ENCODE measurements at regions not wholly inside any gene's neighbourhood (a gene's known extent, or its start where the extent isn't known, plus 50 kb on each side); places are given as distances from the start of the nearest gene placed in this dataset.

DNA sequence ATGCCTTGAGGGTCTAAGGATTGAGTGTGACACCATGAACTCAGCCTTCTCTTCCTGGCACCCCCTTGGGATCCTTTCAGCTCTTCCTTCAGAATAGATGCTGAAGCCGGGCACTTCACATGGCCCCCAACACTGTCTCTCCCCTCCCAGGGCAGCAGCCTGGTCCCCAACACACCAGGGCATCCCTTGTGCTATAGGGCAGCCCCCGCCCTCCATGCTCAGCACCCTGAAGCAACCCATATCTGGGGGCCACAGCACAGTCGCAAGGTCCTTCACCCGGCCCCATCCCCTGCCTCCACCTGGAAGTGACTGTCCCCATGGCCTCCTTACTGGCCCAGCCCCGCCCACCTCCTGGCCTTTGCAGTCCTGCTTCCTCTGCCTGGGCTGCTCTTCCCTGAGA is 143.1 kb downstream of the C16orf95 start:
- ATAC-seq (no peak), DNase-seq (no peak)
- Histone ChIP-seq H3K27ac (no peak overlapping the region), H3K36me3 (ENCODE audit: insufficient read depth in 1 of 2, low read depth in 1 of 2) (no peaks in the 10 kb centered on the region), H3K9me3 (no peaks in the 10 kb centered on the region), H3K4me1 (no peaks in the 10 kb centered on the region), H3K27me3 (ENCODE audit: insufficient read depth in 3 of 3, low read length in 2 of 3) (peaks cover 0 to 11% (median 2%) of the 10 kb centered on the region in 3 donors), H3K4me3 (no peak overlapping the region)
- intact Hi-C loops (cut with DNase I) = no loop called here
- 70 to 84% (median 78%) methylated on average over 5 of the region's 5 CpGs for WGBS, 3 donors
- TF ChIP-seq, protein P1, sequence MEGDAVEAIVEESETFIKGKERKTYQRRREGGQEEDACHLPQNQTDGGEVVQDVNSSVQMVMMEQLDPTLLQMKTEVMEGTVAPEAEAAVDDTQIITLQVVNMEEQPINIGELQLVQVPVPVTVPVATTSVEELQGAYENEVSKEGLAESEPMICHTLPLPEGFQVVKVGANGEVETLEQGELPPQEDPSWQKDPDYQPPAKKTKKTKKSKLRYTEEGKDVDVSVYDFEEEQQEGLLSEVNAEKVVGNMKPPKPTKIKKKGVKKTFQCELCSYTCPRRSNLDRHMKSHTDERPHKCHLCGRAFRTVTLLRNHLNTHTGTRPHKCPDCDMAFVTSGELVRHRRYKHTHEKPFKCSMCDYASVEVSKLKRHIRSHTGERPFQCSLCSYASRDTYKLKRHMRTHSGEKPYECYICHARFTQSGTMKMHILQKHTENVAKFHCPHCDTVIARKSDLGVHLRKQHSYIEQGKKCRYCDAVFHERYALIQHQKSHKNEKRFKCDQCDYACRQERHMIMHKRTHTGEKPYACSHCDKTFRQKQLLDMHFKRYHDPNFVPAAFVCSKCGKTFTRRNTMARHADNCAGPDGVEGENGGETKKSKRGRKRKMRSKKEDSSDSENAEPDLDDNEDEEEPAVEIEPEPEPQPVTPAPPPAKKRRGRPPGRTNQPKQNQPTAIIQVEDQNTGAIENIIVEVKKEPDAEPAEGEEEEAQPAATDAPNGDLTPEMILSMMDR (IDR thresholded peaks at IDR 0.05) = no peak

- peaks cover 0 to 11% (median 6%) of the 10 kb centered on the region in 3 donors for H3K27me3 ChIP-seq (ENCODE audit: insufficient read depth in 3 of 3, low read length in 2 of 3)
- 79 to 87% (median 81%) methylated on average over 6 to 7 of the region's 7 CpGs for WGBS, 3 donors
Measured at GRCh38 chr16:87176735-87177134, 140.5 kb downstream of the C16orf95 start.

GRCh38 chr16:87177673-87178072 is 139.5 kb downstream of the C16orf95 start:
- intact Hi-C loops (cut with DNase I) = no loop called here
- TF ChIP-seq, protein P1 (IDR thresholded peaks at IDR 0.05) = no peak
- no peak for ATAC-seq
- no peak overlapping the region for H3K27ac ChIP-seq
- H3K9me3 ChIP-seq = no peaks in the 10 kb centered on the region
- H3K4me3 ChIP-seq = no peak overlapping the region
- DNase-seq = peak in 1 of 2 donors; percentile 41
- H3K36me3 ChIP-seq (ENCODE audit: insufficient read depth in 1 of 2, low read depth in 1 of 2) = no peaks in the 10 kb centered on the region
- no peaks in the 10 kb centered on the region for H3K4me1 ChIP-seq
- 24 to 31% (median 30%) methylated on average over 15 of the region's 15 CpGs for WGBS, 3 donors
- H3K27me3 ChIP-seq (ENCODE audit: insufficient read depth in 3 of 3, low read length in 2 of 3) = peaks cover 0 to 11% (median 6%) of the 10 kb centered on the region in 3 donors

More at GRCh38 chr16:87176735-87177134, 140.5 kb downstream of the C16orf95 start:
- Histone ChIP-seq H3K27ac (no peak overlapping the region), H3K4me1 (no peaks in the 10 kb centered on the region), H3K4me3 (no peak overlapping the region), H3K9me3 (no peaks in the 10 kb centered on the region), H3K36me3 (ENCODE audit: insufficient read depth in 1 of 2, low read depth in 1 of 2) (no peaks in the 10 kb centered on the region)
- TF ChIP-seq, protein P1 (IDR thresholded peaks at IDR 0.05) = no peak
- DNase-seq (peak in 1 of 2 donors; percentile 23), ATAC-seq (no peak)
- intact Hi-C loops (cut with DNase I) = no loop called here

DNA sequence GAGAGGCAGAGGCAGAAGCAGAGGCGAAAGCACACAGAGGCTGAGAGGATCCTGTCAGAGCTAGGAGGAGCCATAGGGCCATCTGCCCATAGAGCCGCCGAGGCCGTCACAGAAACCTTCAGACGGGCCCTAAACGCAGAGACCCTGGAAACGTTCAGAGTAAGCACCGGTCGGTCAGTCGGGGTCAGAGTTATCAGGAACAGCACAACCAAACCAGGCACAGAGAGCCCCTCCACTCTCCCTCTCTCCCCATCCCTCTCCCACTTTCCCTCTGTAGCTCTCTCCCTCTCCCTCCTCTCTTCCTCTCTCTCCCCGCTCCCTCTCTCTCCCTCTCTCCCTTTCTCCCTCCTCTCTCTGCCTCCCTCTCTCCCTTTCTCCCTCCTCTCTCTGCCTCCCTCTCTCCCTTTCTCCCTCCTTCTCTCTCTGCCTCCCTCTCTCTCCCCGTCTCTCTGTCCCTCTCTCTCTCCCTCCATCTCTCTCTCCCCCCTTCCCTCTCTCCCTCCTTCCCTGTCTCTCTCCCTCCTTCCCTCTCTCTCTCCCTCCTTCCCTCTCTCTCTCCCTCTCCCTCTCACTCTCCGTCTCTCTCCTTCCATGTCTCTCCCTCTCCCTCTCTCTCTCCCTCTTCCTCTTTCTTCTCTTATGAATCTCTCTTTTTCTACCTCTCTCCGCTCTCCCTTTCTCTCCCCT is 138.9 kb downstream of the C16orf95 start:
- 18 to 25% (median 22%) methylated on average over 14 of the region's 14 CpGs for WGBS, 3 donors
- no peaks in the 10 kb centered on the region for H3K4me1 ChIP-seq
- peak in 1 of 2 donors; percentile 32 for DNase-seq
- ATAC-seq = no peak
- no peaks in the 10 kb centered on the region for H3K36me3 ChIP-seq (ENCODE audit: insufficient read depth in 1 of 2, low read depth in 1 of 2)
- H3K4me3 ChIP-seq = no peak overlapping the region
- intact Hi-C loops (cut with DNase I) = no loop called here
- H3K27me3 ChIP-seq (ENCODE audit: insufficient read depth in 3 of 3, low read length in 2 of 3) = peaks cover 0 to 11% (median 6%) of the 10 kb centered on the region in 3 donors
- H3K27ac ChIP-seq = no peak overlapping the region
- H3K9me3 ChIP-seq = no peaks in the 10 kb centered on the region
- TF ChIP-seq, protein P1 (IDR thresholded peaks at IDR 0.05) = no peak

All from psoas muscle (tissue), 7 donors.